HL-60 (cell line): ENCODE measurements at regions not wholly inside any gene's neighbourhood (a gene's known extent, or its start where the extent isn't known, plus 50 kb on each side); places are given as distances from the start of the nearest gene placed in this dataset.

Source experiments
- POLR2AphosphoS5 ChIP-seq: IDR thresholded peaks from 2 replicates; pipeline ENCODE4 v1.6.1; 2012; ENCODE audit warnings: low read depth
- TF ChIP-seq, protein P1 (sequence below): IDR thresholded peaks from one replicate; pipeline ENCODE4 v1.5.1; 2011; ENCODE audit warnings: low read length, control low read depth, inconsistent platforms; ENCODE audit not compliant: insufficient read depth

DNA sequence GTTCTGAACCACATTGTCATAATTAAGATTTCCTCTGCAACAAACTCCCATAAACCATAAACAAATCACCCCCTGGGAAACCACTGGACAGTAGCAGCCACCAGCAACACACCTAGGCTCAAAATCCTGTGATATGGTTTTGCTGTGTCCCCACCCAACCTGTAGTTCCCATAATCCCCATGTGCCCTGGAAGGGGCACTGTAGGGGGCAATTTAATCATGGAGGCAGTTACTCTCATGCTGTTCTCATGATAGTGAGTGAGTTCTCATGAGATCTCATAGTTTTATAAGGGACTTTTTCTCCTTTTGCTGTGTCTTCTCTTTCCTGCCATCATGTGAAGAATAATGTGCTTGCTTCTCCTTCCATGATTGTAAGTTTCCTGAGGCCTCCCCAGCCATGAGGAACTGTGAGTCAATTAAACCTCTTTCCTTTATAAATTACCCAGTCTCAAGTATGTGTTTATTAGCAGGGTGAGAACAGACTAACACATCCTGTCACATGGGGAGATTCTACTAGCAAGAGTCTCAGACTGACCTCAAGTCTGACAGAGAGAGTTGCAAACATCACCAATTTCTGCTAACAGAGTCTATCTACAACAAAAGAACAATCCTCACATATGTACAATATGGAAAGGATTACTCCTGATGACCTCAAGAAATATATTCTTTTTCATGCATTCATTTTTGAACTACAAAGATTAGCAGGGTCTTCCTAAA lies 182.6 kb downstream of the GRB14 start:
- TF ChIP-seq, protein P1, sequence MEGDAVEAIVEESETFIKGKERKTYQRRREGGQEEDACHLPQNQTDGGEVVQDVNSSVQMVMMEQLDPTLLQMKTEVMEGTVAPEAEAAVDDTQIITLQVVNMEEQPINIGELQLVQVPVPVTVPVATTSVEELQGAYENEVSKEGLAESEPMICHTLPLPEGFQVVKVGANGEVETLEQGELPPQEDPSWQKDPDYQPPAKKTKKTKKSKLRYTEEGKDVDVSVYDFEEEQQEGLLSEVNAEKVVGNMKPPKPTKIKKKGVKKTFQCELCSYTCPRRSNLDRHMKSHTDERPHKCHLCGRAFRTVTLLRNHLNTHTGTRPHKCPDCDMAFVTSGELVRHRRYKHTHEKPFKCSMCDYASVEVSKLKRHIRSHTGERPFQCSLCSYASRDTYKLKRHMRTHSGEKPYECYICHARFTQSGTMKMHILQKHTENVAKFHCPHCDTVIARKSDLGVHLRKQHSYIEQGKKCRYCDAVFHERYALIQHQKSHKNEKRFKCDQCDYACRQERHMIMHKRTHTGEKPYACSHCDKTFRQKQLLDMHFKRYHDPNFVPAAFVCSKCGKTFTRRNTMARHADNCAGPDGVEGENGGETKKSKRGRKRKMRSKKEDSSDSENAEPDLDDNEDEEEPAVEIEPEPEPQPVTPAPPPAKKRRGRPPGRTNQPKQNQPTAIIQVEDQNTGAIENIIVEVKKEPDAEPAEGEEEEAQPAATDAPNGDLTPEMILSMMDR: no peak
- TF ChIP-seq POLR2AphosphoS5: no peak
